T-helper 2 cell (primary cell): ENCODE measurements at regions not wholly inside any gene's neighbourhood (a gene's known extent, or its start where the extent isn't known, plus 50 kb on each side); places are given as distances from the start of the nearest gene placed in this dataset.

ENCODE experiments used
- DNase-seq, 5 experiments: peaks; one replicate each; pipeline versions ENCODE4 v3.0.0 to v3.0.0-alpha.2; 2012 to 2022

- peak in 1 of 5 experiments; percentile 30 for DNase-seq
Measured at GRCh38 chr11:42524534-42525227, 787.1 kb upstream of the API5 start.

GRCh38 chr11:42526426-42526825 is 785.4 kb upstream of the API5 start:
- DNase-seq = no peak

DNA sequence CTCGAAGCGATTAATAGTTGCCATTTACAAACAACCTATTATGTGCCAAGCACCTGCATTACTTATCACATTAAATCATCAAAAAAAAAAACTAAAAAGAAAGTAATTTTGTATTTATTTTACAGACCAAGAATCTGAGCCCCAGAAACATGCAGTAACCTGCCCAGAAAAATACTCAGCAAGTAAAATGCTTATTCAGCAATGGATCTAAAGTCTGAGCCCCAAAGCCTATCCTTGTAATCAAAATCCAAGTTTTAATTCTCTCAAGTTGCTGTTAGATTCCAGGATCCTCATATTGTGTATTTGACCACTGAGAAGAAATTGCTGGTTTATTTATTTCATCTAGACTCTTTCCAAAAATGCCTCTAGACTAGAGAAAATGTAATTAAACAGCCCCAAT is 783.3 kb upstream of the API5 start:
- DNase-seq = no peak

DNA sequence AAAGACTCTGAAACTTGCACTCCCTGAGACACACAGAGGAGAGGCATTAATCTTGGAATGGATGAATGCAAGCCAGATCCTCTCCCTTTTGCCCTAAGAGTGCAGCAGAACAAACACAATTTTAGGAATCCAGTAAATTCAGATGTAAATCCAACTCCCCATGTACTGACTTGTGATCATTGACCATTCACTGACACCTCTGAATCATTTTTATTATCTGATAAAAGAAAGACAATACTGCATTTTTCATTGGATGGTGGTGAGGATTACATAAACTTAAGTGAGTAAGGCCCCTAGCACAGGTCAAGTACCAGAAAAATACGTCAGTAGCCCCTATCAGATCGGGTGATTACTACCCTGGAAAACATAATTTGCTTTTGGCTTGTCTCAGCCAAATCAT is 782.9 kb upstream of the API5 start:
- no peak for DNase-seq

GRCh38 chr11:42536611-42537360 is 775.0 kb upstream of the API5 start:
- DNase-seq = no peak

- no peak for DNase-seq
Measured at GRCh38 chr11:42542336-42542735, 769.5 kb upstream of the API5 start.

DNA sequence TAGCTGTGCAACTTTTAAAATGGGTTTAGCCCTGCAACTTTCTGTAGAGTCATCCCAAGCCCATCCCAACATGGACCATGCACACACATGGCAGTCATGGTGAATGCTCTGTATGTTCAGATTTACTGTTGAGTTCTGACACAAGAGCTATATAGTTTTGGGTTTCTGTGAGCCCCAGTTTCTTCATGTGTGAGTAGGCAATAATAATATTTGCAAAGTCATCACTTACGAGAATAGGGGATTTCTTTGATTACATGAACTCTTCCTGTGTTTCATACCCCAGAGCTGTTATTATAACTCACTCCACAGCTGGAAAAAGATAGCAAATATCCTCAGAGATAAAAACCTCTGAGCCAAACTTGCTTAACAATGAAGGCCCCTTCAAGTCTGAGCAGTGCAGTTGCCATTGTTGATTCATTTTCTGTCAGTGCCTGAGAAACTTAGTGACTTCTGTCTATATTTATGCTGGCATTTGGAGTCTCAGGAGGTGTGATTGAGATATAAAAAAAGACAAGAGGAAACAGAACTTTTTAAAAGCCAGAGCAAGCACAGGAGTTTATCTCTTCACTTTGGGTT is 767.9 kb upstream of the API5 start:
- no peak for DNase-seq

DNA sequence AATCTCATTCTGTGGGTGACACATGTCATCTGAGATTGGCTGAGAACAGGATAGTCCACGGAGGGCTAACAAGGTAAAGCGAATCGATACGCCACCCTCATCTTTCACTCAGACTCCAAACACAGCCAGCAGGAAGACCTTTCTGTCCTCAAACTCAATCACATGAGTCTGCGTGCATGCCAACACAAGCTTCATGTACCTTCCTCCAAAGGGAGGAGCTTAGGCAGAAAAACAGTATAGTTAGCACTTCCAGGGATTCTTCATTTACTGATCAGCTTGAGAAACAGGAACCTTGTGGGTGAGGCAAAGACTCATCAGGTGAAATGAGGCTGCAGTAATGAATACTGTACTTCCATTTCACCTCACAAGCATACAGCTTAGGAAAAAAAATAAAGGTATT is 767.1 kb upstream of the API5 start:
- no peak for DNase-seq

- DNase-seq = no peak
Measured at GRCh38 chr11:42545954-42546353, 765.8 kb upstream of the API5 start.

- no peak for DNase-seq
Measured at GRCh38 chr11:42552786-42553185, 759.0 kb upstream of the API5 start.

- DNase-seq = no peak
Measured at GRCh38 chr11:42555190-42555589, 756.6 kb upstream of the API5 start.

DNA sequence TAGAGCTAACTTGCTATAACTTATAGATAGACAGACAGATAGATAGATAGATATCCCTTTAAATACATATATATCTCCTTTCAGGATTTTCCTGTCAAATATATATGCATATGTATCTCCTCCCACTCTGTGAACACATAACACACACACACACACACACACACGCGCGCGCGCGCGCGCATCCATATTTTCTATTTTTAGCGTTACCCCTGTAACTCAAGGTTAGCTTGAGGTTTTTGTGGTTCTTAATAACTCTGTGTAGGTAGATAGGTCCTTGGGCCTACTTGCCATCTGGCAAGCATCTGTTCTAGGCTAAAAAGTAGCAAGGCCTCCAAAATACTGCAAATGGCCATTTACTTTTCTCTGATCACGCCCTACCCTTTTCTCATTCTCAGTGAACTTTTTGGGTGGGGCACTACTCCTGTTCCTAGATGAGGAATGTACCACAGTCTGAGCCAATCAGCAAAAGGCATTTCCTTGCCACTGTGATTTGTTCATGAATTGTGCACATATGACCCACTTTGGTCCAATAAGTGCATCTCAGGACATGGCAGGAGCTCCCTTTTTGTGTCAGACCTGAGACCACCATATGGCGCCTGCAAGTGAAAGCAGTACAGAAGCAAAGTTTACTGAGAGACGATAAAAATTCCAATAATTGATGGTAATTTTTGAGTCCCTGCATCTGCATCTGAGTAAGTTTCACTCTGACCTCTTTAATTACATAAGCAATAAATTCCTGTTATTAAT is 740.5 kb upstream of the API5 start:
- DNase-seq = no peak

GRCh38 chr11:42571878-42572610 is 739.8 kb upstream of the API5 start:
- no peak for DNase-seq

DNA sequence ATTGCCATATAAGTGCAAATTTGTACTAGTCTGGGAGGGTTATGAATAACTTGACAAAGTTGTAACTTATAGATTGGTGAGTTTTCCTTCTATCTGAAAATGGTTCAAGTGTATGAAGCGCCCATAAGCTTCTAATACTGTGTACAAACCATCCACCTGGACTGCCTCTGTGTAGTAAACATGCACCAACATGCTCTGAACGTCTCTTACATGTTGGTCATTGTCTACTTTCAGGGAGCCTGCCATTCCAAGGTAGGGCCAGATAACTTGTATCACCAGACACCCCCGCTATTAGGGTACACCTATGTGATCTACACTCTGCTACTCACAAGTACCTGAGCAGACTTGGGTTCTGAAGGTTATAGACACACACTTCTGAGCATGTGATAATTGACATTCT is 735.5 kb upstream of the API5 start:
- no peak for DNase-seq

DNA sequence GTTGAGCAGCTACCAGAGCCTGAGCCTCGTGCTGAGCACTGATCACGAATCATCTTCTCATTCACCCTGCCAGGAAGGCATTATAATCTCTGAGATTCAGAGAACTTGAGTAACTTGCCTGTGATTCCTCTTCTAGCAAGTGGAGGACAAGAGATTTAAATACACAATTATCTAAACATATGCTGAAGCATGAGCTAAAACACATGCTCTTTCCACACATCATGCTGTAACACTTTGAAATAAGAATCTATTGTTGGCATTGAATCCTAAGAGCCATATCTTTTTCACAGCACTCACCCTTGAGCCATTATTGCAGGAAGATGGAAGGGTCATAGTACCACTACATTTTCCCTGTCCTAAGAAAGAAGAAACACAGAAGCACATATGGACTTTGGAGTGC is 722.5 kb upstream of the API5 start:
- no peak for DNase-seq

- no peak for DNase-seq
Measured at GRCh38 chr11:42591841-42592240, 720.0 kb upstream of the API5 start.

GRCh38 chr11:42593441-42593840 is 718.4 kb upstream of the API5 start:
- no peak for DNase-seq

- DNase-seq = no peak
Measured at GRCh38 chr11:42595876-42596275, 715.9 kb upstream of the API5 start.

GRCh38 chr11:42596576-42597145 is 715.1 kb upstream of the API5 start:
- no peak for DNase-seq

DNA sequence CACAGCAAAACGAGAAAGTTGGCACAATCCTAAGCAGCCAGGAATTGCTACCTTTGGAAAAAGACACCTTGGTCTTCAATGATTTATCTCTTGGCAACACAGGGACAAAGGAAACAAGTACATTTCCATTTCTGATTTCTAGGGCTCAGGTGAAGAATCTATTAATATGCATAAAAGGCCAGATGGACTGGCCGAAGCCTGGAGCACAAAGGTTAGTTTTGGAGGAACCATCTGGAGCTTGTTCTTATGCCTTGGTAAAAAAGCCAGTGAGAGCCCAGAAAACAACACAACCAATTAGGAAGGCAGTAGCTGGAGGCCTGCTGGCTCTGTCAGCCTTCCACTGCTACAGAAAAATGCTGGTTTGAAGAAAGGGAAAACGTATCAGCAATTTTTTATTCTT is 713.5 kb upstream of the API5 start:
- no peak for DNase-seq

DNA sequence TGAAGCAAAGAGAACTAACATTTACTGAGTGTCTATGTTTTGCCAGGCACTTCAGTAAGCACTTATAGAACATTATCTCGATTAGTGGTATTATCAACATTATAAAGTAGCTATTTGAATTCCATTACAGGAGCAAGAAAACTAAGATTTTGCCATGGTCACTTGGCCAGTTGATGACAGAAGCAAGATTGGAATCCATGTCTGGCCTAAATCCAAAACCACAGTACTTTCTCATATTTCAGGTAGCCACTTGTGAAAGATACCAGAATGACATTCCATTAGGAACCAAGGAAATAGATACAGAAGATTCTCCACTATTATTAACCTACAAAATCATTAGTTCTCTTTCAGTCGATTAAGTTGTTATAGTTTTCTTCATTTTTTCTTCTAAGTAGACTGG is 691.0 kb upstream of the API5 start:
- no peak for DNase-seq
